ENCODE measurements at regions not wholly inside any gene's neighbourhood (a gene's known extent, or its start where the extent isn't known, plus 50 kb on each side); places are given as distances from the start of the nearest gene placed in this dataset.

- DNase-seq (ENCODE audit: low read depth, low spot score): peak; percentile 79
Observed at GRCh38 chr2:129877795-129878775, 101.4 kb upstream of the RAB6C start.

GRCh38 chr2:129879614-129880180 is 99.8 kb upstream of the RAB6C start:
- DNase-seq (ENCODE audit: low read depth, low spot score): no peak

GRCh38 chr2:129880309-129880708 is 99.2 kb upstream of the RAB6C start:
- no peak for DNase-seq (ENCODE audit: low read depth, low spot score)

- DNase-seq (ENCODE audit: low read depth, low spot score): no peak
Observed at GRCh38 chr2:129880971-129881370, 98.5 kb upstream of the RAB6C start.

GRCh38 chr2:129881786-129882396 is 97.6 kb upstream of the RAB6C start:
- DNase-seq (ENCODE audit: low read depth, low spot score): no peak

DNA sequence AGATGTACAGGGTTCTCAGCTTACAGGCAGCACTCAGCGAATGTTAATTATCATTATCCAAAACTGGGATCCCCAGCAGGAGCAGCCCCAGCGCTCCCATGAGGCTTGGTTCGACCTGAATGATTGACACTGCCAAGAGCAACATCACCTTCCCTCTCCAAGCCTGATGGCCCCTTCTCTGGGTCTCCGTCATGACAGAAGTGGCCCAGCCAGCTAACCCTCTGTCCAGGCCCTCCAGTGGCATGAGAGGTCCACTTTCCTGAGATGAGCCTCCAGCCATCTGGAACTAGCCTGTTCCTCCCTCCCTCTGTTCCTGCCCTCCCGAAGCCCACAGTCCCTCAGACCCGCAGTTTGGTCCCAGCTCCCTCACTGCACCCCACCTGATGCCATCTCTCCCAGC is 97.0 kb upstream of the RAB6C start:
- DNase-seq (ENCODE audit: low read depth, low spot score): no peak

DNA sequence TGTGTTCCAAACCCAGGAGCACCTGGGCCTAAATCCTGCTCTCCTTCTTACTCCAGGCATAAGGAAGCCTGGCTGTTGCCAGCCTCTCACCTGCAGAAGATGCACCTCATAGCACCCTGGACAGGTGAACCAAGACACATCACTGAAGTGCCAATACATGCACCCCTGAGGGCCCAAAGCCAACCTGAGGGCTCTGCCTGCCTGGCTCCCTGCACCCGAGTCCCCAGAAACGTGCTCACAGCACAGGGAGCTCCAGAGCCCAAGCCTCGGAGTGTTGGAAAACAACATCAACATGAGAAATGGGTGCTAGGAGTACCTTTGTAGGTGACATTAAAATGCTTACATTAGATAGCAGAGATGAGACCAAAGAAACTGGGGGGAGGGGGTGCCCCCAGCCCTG is 96.3 kb upstream of the RAB6C start:
- no peak for DNase-seq (ENCODE audit: low read depth, low spot score)

DNA sequence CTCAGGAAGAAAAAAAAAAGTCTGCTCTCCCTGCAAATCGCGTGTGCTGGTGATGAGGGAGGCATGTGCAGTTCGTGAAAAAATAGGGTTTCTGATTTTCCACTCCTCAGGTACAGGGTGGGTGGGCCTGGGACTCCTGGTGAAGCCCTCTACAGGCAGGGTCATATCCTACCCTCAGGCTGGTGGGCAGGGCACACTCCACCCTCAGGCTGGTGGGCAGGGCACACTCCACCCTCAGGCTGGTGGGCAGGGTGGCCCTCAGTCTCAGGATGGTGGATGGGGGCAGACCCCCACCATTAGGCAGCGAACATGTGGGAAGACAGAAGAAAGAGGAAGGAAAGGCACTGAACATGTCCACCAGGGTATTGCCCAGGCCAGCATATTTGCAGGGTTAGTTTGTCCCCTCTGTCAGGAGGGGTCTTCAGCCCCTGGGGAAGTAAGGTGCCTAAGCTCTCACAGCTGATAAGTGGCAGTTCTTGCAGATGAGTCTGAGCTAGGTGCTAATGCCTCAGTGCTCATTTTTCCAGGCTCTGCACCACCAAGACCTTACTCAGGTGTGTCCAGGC is 95.2 kb upstream of the RAB6C start:
- no peak for DNase-seq (ENCODE audit: low read depth, low spot score)

DNA sequence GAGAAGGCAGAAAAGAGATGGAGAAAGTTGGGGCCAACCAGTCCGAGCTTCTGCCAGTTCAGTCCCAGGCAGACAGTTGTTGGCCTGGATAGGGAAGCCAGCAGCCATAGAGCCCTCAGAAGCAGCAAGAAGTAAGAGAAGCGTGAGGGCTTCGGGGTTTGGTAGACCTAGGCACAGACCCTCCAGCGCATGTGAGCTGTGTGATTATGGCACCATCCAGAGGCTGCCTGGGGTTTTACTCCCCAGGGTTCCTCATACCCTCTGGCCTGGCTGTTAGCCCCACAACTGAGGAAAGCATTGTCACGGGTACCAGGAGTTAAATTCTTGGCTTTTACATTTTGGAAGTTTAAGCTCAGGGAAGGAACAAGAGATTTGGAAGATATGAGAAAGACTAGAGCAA is 93.7 kb upstream of the RAB6C start:
- no peak for DNase-seq (ENCODE audit: low read depth, low spot score)

GRCh38 chr2:129887688-129888266 is 91.7 kb upstream of the RAB6C start:
- DNase-seq (ENCODE audit: low read depth, low spot score): no peak

- DNase-seq (ENCODE audit: low read depth, low spot score): no peak
Observed at GRCh38 chr2:129888461-129888860, 91.0 kb upstream of the RAB6C start.

DNA sequence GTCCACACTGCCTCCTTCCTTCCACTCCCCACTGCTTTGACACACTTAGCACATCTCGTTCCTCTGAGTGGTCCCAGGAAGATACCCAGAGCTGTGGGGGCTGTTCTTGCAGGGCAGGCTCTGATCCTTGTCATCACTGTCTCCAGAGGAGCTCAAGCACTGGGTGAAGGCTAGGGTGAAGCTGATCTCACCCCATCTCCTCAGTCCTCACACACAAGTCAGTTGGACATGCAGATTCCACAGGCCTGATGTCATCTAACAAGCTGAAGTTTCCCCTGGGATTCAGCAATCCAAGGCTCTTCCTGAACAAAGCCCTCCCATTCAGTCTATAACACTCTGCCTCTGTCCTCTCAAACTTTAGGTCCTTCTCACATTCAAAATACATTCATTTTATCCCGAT is 90.6 kb upstream of the RAB6C start:
- DNase-seq (ENCODE audit: low read depth, low spot score): peak; percentile 18

DNA sequence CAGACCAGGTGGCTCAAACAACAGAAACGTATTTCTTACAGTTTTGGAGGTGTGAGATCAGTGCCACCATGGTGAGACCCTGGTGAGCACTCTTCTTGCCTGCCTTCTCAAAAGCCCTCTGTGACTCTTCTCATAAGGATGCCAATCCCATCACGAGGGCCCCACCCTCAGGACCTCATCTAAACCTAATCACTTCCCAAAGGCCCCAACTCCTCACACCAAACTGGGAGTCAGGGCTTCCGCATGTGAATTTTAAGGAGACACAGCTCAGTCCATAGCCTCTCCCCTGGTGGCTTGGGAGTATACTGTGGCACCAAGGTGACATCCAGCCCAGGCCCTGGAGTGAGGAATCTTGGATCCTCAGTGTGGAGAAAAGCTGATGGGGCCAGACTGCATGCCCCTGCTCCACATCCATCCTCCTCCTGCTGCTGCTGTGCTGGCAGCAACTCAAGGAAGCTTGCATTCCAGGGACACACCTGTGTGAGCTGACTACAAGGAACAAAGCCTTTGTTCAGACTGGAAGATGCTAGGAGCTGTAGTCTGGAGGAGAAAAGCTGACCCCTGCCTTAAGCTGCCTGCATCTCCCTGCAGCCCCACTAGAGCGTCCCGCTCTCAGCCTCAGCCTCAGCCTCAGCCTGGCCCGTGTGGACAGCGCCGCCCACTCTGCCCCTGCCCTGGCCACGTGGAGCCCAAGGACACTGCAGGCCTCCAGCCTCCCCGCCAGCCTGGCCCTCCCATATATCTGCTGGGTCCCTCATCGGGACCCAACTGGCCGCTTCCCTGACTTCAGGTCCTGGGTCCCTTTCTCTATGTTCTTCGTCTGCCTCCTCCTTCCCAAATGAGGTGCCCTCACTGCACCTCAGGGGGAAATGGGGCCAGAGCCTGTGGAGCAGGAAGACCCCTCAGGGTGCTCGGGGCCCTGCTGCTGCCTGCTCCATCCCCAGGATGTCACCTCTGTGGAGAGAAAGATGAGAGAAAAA is 87.8 kb upstream of the RAB6C start:
- DNase-seq (ENCODE audit: low read depth, low spot score): no peak

DNA sequence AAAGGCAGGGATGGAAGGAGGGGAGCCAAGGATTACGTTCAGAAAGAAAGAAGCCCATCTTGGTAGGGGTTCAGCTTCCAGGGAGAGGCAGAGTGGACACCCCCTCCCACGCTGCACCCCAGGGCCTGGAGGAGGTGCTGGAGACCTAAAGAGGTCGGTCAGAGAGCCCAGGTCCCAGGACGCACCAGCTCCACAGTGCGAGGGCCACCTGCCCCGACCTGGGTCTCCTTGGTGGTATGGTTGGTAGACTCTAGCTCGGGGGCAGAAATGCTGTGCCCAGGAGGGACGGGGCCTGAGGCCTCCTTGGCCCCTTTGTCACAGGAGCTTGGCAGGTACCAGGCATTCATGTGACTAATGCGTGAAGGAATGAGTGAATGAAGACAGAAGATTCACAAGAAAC is 87.1 kb upstream of the RAB6C start:
- DNase-seq (ENCODE audit: low read depth, low spot score): no peak

- DNase-seq (ENCODE audit: low read depth, low spot score): no peak
Observed at GRCh38 chr2:129892773-129893172, 86.7 kb upstream of the RAB6C start.

DNA sequence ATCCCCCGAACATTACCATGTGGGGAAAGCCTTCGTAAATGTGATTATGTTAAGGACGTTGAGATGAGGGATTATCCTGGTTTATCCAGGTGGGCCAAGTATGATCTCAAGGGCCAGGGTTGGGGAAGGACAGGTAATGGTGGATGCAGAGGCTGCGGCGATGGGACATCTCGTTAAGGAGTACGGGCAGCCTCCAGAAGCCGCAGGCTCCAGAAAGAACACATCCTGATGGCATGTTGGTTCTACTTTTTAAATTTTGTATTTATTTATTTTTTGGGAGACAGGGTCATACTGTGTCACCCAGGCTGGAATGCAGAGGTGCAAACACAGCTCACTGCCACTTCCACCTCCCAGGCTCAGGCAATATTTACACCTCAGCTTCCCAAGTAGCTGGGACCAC is 86.2 kb upstream of the RAB6C start:
- DNase-seq (ENCODE audit: low read depth, low spot score): no peak

- DNase-seq (ENCODE audit: low read depth, low spot score): no peak
Observed at GRCh38 chr2:129894616-129895015, 84.8 kb upstream of the RAB6C start.

- DNase-seq (ENCODE audit: low read depth, low spot score): no peak
Observed at GRCh38 chr2:129895061-129895460, 84.4 kb upstream of the RAB6C start.

- no peak for DNase-seq (ENCODE audit: low read depth, low spot score)
Observed at GRCh38 chr2:129895526-129896082, 83.9 kb upstream of the RAB6C start.

Measured in astrocyte of the hippocampus (primary cell).